SK-N-MC (cell line): ENCODE measurements at regions not wholly inside any gene's neighbourhood (a gene's known extent, or its start where the extent isn't known, plus 50 kb on each side); places are given as distances from the start of the nearest gene placed in this dataset.

Source experiments
- EZH2 ChIP-seq: fragments of 200-600 bp; sonication (generic); IDR thresholded peaks from one replicate; pipeline ENCODE4 v1.6.1; 2017; ENCODE audit warnings: antibody characterized with exemption
- POLR2AphosphoS5 ChIP-seq: IDR thresholded peaks from 2 replicates; pipeline ENCODE4 v1.6.1; 2012; ENCODE audit warnings: mild to moderate bottlenecking, low read depth, low read length, borderline replicate concordance

DNA sequence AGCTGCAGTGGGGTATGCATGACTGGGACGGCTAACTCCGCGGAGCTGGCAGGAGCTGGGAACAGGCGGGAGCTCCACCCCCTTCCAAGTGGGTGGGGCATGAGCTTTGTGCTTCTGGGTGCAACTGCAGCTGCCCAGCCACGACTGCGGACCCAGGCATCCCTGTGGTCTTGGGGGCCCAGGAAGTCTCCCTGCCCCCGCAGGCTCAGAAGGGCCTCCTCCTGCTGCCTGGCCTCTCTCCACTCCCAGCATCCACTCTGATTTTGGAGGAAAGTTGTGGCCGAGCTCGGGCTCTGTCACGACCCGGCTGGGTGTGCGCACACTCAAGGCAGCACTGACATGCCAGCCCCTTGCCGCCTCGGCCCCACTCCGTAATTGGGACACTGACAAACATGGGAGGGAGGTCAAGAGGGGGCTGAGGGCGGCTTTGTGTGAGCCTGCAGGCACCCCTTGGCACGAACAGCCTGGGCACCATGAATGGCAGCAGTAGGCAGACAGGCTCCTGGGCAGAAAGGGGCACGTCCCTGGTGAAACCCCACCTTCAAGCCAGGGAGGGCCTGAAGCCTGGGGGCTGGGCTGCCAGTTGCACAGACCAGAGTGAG is 822.6 kb downstream of the GLUD2 start:
- TF ChIP-seq POLR2AphosphoS5: no peak
- no peak for TF ChIP-seq EZH2
